ENCODE measurements at regions not wholly inside any gene's neighbourhood (a gene's known extent, or its start where the extent isn't known, plus 50 kb on each side); places are given as distances from the start of the nearest gene placed in this dataset.

GRCh38 chr18:64488698-64489097 lies 339.8 kb upstream of the LINC00305 start:
- TF ChIP-seq EZH2 (optimal IDR thresholded peaks at IDR 0.05; ENCODE audit: low read depth, low read length) (no peak), EZH2phosphoT487 (IDR thresholded peaks at IDR 0.05; ENCODE audit: low read length) (no peak), CTCF (IDR thresholded peaks at IDR 0.05; ENCODE audit: low read length) (no peak)
- Histone ChIP-seq H3K9me3 (replicated peaks; ENCODE audit: insufficient read depth, low read length) (no peaks in the 10 kb centered on the region), H3K27ac (ENCODE audit: low read length) (no peak overlapping the region), H4K20me1 (ENCODE audit: insufficient read depth, low read length) (no peaks in the 10 kb centered on the region), H2AFZ (ENCODE audit: low read length) (no peak overlapping the region), H3K4me3 (ENCODE audit: low read length) (no peak overlapping the region), H3K36me3 (replicated peaks; ENCODE audit: insufficient read depth, low read length) (no peaks in the 10 kb centered on the region), H3K27me3 (replicated peaks; ENCODE audit: insufficient read depth, low read length) (no peaks in the 10 kb centered on the region), H3K9me2 (replicated peaks; ENCODE audit: insufficient read depth, low read length) (no peaks in the 10 kb centered on the region), H3K4me2 (ENCODE audit: low read depth, low read length) (no peak overlapping the region), H3K9ac (ENCODE audit: low read length) (no peak overlapping the region), H3K79me2 (ENCODE audit: low read length) (no peaks in the 10 kb centered on the region), H3F3A (ENCODE audit: insufficient read depth, low read length) (no peaks in the 10 kb centered on the region), H3K4me1 (ENCODE audit: low read length) (no peaks in the 10 kb centered on the region)
- DNase-seq = no peak

- no peak for TF ChIP-seq EZH2 (optimal IDR thresholded peaks at IDR 0.05; ENCODE audit: low read depth, low read length)
- TF ChIP-seq CTCF (IDR thresholded peaks at IDR 0.05; ENCODE audit: low read length) = no peak
- TF ChIP-seq EZH2phosphoT487 (IDR thresholded peaks at IDR 0.05; ENCODE audit: low read length) = no peak
- Histone ChIP-seq H3K9ac (ENCODE audit: low read length) (no peak overlapping the region), H3K4me3 (ENCODE audit: low read length) (no peak overlapping the region), H4K20me1 (ENCODE audit: insufficient read depth, low read length) (no peaks in the 10 kb centered on the region), H3K36me3 (replicated peaks; ENCODE audit: insufficient read depth, low read length) (no peaks in the 10 kb centered on the region), H3K9me3 (replicated peaks; ENCODE audit: insufficient read depth, low read length) (no peaks in the 10 kb centered on the region), H3K79me2 (ENCODE audit: low read length) (no peaks in the 10 kb centered on the region), H3K4me1 (ENCODE audit: low read length) (no peaks in the 10 kb centered on the region; the same call in 1 of the 2 replicates), H3F3A (ENCODE audit: insufficient read depth, low read length) (no peaks in the 10 kb centered on the region), H2AFZ (ENCODE audit: low read length) (no peak overlapping the region), H3K27me3 (replicated peaks; ENCODE audit: insufficient read depth, low read length) (no peaks in the 10 kb centered on the region), H3K4me2 (ENCODE audit: low read depth, low read length) (no peak overlapping the region), H3K9me2 (replicated peaks; ENCODE audit: insufficient read depth, low read length) (no peaks in the 10 kb centered on the region), H3K27ac (ENCODE audit: low read length) (no peak overlapping the region)
- DNase-seq = no peak
Observed at GRCh38 chr18:64474773-64475172, 325.9 kb upstream of the LINC00305 start.

GRCh38 chr18:64474255-64474654 lies 325.4 kb upstream of the LINC00305 start:
- Histone ChIP-seq H3K9me3 (replicated peaks; ENCODE audit: insufficient read depth, low read length) (no peaks in the 10 kb centered on the region), H3K79me2 (ENCODE audit: low read length) (no peaks in the 10 kb centered on the region), H3K4me2 (ENCODE audit: low read depth, low read length) (no peak overlapping the region), H3K36me3 (replicated peaks; ENCODE audit: insufficient read depth, low read length) (no peaks in the 10 kb centered on the region), H3K9me2 (replicated peaks; ENCODE audit: insufficient read depth, low read length) (no peaks in the 10 kb centered on the region), H3F3A (ENCODE audit: insufficient read depth, low read length) (no peaks in the 10 kb centered on the region), H3K27me3 (replicated peaks; ENCODE audit: insufficient read depth, low read length) (no peaks in the 10 kb centered on the region), H3K4me3 (ENCODE audit: low read length) (no peak overlapping the region), H3K4me1 (ENCODE audit: low read length) (no peaks in the 10 kb centered on the region; the same call in 1 of the 2 replicates), H3K9ac (ENCODE audit: low read length) (no peak overlapping the region), H3K27ac (ENCODE audit: low read length) (no peak overlapping the region), H4K20me1 (ENCODE audit: insufficient read depth, low read length) (no peaks in the 10 kb centered on the region), H2AFZ (ENCODE audit: low read length) (no peak overlapping the region)
- DNase-seq = no peak
- TF ChIP-seq EZH2 (optimal IDR thresholded peaks at IDR 0.05; ENCODE audit: low read depth, low read length) = no peak
- no peak for TF ChIP-seq EZH2phosphoT487 (IDR thresholded peaks at IDR 0.05; ENCODE audit: low read length)

GRCh38 chr18:64449434-64449833 lies 300.5 kb upstream of the LINC00305 start:
- H3K4me2 ChIP-seq (ENCODE audit: low read depth, low read length) = no peak overlapping the region
- no peaks in the 10 kb centered on the region for H3K36me3 ChIP-seq (replicated peaks; ENCODE audit: insufficient read depth, low read length)
- H3K9me2 ChIP-seq (replicated peaks; ENCODE audit: insufficient read depth, low read length) = no peaks in the 10 kb centered on the region
- TF ChIP-seq EZH2 (optimal IDR thresholded peaks at IDR 0.05; ENCODE audit: low read depth, low read length) = no peak
- TF ChIP-seq EZH2phosphoT487 (IDR thresholded peaks at IDR 0.05; ENCODE audit: low read length) = no peak
- TF ChIP-seq CTCF (IDR thresholded peaks at IDR 0.05; ENCODE audit: low read length) = no peak
- H3K27ac ChIP-seq (ENCODE audit: low read length) = no peak overlapping the region
- H4K20me1 ChIP-seq (ENCODE audit: insufficient read depth, low read length) = no peaks in the 10 kb centered on the region
- H2AFZ ChIP-seq (ENCODE audit: low read length) = no peak overlapping the region
- no peak overlapping the region for H3K4me3 ChIP-seq (ENCODE audit: low read length)
- H3K9ac ChIP-seq (ENCODE audit: low read length) = no peak overlapping the region
- H3K27me3 ChIP-seq (replicated peaks; ENCODE audit: insufficient read depth, low read length) = no peaks in the 10 kb centered on the region
- no peak for DNase-seq
- no peaks in the 10 kb centered on the region for H3K4me1 ChIP-seq (ENCODE audit: low read length)
- H3F3A ChIP-seq (ENCODE audit: insufficient read depth, low read length) = no peaks in the 10 kb centered on the region
- no peaks in the 10 kb centered on the region for H3K9me3 ChIP-seq (replicated peaks; ENCODE audit: insufficient read depth, low read length)
- H3K79me2 ChIP-seq (ENCODE audit: low read length) = no peaks in the 10 kb centered on the region

All from MM.1S (cell line).